NCI-H345 (cell line): ENCODE measurements at regions not wholly inside any gene's neighbourhood (a gene's known extent, or its start where the extent isn't known, plus 50 kb on each side); places are given as distances from the start of the nearest gene placed in this dataset.
"Not testable (repeated sequence)": the region's sequence is repeated elsewhere in the genome, so short reads cannot be mapped to it uniquely, and the experiment has no call there.

Source experiments
- DNase-seq: peaks from one replicate; lab custom pipeline; 2025; lab: John Stamatoyannopoulos, UW

DNA sequence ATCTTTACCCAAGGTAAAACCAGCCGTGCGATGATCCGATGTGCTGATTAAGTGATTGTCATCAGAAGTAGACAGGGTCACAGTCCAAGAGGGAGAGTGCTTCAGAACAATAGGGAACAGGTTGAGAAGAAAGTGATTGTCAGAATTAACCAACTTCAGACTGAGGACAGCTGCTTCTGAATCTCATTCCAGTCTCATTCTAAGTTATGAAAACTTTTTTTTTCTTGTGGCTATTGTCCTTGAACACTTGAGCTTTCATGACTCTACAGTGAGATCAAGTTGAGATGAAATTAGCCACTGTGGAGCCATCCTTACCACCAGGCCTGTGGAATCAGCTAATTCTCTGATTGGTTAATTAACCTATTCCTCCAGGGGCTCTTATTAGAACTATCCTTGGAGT, 159.9 kb upstream of the WWC1 start:
- DNase-seq, result no peak

DNA sequence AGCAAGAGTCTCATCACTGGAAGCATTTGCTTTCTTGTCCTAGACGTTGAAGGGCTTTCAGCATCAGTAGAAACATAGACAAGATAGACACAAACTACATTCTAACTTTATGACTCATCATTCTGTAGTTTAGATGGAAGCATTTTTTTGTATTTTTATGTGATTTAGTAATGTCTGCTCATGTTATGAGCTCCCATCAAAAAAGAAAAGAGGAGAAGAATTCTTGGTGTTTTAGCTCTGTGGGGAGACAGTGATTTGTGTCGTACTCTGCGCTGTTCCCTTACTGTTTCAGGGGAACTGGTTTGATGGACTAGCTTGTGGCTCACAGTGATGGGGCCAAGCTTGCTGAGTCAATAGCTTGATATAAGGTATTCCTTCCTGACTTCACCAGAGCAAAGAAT, 159.2 kb upstream of the WWC1 start:
- DNase-seq, result no peak

DNA sequence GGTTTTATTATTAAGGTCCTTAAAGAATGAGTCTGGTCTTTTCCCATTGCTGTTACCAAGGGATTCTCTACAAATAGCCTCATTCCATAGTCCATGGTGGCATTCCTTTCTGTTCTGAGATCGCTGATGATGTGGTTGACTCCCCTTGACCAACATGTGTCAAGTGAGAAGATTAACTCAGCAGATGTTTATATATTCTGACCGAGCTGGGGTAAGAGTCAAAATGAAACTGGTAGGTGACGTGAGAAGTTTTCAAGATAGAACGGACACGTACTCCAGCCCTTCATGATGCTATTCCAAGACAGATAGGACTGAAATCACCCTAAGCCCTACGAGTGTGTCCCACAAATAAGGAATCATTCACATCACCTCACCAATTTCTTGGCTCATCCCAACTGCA, 155.5 kb upstream of the WWC1 start:
- no peak for DNase-seq

DNA sequence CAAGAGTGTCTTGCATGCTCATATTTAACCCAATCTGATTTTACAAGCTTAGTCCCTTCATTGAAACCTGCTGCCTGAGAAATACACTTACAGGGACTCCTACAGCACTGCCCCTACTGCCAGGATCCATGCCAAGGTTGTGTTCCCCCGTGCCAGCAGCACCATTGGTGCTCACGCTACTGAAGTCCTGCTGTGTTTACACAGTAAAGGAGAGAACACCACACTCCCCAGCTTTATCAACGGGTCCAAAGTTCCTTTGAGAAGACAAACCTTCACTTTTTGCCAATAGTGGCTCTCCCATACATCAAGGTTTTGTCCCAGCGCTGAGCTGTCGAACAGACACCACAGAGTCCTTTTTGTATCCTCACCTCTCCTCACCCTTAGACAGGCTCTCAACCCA, 155.1 kb upstream of the WWC1 start:
- DNase-seq, result no peak

DNA sequence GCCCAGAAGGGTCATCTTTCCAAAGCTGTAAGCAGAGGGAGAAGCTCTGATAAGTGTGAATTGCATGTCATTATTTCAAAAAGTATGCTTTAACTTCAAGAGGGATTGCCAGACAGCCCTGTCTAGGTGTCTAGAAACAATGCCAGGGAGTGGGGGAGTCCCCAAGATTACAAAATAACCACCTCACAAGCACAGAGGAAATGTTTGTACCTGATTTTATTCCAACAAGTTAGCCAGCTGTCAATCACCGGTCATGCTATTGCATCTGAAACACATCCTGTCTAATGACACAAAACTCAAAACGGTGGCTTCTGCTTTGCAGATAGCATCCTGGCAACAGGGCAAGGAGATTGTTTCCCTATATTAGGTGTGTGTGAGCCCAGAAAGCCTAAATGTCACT, 154.2 kb upstream of the WWC1 start:
- no peak for DNase-seq

DNA sequence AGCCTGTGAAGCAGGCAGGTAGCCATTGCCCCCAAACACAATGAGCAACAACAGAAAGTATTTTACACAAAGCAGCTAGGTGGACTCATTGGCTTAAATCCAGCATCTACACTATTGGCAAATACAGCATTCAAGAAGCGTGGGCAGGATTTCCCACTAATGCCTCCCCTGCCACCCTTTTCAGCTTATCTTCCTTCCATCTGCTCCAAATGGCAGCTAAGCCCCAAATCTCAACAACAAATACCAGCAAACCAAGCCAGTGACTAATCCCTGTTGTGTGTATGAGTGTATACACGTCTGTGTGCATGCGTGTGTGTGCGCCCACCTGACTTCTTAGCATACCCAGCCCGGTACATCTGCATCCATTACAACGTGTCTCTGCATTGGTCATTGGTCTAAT, 151.2 kb upstream of the WWC1 start:
- no peak for DNase-seq

DNA sequence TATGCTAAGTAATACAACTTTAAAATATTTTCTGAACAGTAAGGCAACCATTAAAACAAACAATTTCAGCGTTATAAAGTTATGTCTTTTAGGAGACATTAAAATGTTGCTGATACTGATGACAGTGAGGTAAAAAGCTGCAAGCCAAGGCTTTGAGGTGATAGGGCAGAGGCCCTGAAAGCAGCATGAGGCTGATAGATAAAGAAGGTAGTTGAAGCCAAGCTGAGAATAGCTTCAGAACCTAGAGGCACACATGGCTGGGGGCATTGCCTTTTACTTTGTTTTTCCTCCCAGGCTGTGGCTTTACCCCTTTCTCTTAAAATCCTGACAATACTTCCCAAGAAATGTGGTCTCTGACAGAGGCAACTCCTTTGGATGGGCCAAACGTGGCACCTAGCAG, 149.0 kb upstream of the WWC1 start:
- DNase-seq, result no peak

DNA sequence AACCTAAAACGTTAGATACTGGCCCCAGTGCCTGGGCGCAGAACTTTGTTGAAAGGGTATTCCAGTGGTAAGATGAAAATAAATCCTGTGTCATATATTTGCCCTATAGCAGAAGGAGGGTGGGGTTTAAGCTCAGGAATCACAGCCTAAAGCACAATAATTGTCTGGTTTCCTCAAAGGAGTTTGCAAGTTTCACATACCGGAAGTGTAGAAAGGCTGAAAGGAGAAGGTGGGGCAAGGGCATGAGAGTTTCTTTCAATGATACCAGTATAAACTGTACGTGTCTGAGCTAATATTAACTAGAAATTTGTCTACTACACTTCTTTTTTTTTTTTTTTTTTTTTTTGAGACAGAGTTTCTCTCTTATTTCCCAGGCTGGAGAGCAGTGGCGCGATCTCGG, 147.9 kb upstream of the WWC1 start:
- DNase-seq, result not testable (repeated sequence)

DNA sequence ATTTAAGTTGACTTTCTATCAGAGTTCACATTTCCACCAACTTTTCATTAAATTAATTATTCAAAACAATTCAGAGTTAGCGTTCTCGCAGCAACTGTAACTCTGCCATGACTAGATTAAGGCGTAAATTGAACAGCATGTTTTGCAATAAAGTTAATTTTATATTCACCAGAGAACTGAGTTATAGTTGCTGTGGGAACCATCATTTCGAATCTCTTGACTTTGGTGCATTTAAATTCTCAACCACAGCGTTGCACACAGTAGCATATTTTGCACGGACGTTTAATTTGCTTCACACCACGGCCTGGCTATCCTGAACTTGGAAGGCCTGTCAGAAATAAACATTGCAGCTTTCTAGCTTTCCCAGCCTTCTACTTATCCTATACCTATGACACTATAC, 144.3 kb upstream of the WWC1 start:
- no peak for DNase-seq

DNA sequence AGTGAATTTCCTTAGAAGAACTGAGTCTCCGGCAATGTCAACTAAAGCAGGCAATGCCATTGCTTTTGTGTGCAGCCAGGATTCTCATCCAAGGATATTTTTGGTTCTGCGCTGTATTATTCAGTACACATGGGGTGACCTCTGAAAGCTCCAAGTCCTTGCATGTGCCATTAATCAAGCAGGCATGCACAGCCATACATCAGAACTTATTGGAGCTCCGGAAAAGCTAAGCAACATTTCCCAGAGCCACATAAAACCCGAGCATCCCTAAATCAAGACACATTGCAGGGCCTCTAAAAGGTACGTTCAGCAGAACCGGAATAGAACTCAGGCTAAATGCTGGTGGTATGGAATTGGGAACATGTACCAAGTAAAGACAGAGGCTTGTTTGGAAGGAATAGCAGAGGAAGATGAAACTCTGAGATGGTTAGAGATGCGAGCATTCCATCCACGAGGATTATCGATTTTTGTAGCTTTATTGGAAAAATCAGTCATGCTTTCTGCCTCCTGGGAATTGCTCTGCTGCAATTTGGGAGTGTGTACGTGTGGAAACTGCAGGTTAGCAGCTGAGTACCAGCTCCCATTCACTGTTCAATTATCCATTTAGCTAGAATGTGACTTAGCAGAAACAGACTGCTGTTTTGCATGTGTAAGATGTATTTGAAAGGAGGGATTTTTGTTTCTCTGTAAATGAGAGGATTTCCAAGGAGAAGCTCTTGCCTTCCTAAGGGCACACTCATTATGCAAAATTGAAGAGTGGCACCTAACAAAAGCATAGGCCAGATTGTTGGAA, 143.7 kb upstream of the WWC1 start:
- no peak for DNase-seq

DNA sequence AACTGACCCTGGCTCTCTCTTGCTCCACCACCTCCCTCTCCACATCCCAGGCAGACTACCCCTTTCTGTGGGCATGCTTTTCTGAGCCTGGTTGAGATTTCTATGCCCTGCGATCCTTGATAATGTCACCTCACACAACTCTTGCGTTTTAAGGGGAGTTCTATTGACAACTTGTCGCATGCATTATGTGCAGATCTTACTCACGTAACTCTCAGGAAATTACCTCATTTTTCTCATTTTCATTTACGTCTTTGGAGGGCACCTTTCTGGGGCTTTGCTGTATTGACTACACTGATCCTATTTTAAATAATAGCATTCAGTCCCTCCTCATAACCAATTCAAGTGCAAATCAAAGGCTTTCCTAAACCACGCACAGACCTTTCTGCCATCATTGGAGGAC, 140.4 kb upstream of the WWC1 start:
- DNase-seq, result no peak

DNA sequence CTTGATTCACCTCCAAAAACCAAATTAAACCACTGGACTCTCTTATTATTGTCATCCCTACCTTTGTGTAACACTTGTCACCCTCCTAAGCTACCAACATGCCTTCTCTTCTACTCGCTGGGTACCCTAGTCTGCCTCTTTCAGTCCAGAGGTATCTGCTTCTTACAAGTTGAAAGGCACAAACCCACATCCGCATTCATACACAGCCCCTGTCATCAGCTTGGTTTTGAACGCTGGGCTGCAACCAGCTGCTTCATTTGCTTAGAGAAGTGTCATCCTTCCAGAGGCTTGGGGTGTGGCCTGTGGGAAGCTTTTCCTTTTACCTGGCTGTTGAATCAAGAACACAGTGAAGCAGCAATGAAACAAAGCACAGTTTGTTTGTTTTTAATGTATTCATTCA, 138.8 kb upstream of the WWC1 start:
- no peak for DNase-seq

DNA sequence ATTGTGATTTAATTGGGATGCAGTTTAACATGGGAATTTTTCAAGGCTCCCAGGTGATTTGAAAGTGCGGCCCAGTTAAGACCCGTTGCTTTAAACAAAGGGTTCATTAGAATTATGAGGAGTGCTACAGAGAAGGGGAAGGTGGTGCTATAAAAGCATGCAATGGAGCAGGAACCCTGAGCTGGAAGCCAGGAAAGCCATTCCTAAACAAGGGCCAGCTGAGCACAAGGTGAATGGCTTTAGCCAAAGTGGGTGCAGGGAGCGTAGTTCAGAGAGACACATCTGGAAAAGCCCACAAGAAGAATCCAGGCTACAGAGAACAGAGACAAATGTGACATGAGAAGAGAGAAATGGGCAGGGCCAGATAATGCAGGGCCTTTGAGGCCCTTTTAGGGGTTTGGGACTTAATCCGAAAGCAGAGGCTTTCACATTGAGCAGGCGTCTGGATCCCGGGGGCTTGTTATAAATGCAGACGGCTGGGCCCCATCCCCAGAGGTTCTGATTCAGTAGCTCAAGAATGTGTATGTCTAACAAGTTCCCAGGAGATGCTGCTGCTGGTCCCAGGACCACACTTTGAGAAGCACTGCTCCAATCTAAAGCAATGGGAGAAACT, 138.1 kb upstream of the WWC1 start:
- no peak for DNase-seq

DNA sequence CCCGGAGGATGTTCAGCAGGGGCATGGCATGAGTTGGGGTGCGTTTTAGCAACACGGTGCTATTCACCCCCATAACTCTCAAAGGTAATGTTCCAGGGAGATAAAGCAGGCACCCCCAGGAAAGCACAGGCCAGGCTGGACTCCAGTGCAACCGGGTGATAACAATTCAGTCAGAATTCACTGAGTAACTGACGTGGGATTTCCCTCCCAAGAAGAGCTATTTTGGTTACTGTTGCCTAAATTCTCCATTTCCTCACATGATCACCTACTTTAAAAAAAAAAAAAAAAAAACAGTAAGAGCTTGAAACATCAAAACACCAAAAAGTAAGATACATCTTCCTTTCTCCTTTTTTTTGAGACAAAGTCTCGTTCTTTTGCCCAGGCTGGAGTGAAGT, 137.6 kb upstream of the WWC1 start:
- DNase-seq, result no peak

DNA sequence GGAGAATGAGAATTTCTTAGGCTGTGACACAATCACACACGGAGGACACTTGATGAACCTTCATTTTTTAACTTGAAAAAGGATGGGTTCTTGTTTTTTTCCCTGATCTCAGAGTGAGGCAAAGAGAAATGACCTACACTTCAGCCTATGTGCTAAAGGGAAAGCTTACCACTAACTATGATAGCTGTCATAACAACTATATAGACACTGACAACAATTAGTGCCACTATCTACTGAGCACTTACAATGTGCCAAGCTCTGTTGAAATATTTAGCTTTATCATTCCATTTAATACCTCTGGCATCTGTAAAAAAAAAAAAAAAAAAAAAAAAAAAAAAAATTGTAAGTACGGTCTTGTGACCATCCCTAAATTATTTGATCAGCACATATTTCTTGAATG, 135.9 kb upstream of the WWC1 start:
- DNase-seq, result no peak

DNA sequence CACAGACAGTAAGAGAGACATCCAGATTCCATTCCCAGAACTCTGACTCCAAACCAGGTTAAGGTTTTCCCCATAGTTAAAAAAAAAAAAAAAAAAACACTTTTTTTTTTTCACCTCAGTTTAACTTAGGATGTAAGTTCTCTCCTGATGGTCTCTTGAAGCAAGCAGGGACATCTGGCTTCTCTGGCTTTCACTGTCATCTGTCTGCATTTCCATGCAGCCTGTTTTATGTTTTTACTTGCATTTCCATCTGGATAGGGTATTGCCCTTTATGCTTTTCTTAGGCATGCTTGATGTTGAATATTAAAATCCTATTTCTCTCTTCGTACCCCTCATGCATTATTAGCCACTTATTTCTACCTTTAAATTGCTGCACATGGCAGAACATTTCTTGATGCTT, 135.3 kb upstream of the WWC1 start:
- DNase-seq, result no peak

DNA sequence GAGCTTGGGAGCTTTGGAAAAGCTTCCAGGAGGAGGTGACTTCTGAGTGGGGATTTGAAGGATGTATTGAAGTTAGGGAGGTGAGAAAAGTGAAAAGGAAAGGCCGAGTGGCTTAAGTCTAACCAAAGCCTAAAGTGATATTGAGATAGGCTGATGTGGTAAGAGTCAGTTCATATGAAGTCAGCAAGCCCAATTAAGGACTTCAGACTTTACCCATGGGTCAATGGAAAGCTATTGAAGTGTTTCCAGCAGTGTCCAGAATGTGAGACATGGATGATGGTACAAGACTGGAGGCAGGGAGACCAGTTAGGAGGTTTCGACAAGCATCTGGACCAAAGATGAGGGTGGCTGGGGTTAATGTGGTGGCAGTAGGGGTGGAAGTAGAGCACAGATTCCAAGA, 134.3 kb upstream of the WWC1 start:
- no peak for DNase-seq

DNA sequence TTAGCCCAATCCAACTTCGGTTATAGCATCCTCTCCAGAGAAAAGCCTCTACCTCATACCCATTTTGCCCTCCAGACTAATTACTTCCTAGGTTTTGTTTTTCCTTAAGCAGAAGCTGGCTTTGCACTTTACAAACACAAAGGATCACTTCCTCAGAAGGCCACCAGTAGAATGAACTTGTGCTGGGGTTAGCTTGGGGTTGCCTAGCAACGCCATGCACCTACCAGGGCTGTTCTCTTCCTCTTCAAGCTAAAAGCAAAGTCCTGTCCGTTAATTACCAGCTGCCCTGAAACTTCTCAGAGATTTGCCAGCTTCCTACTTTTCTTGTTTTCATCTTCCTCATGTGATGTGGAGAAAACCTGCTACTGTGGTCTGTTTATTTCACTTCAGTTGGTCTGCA, 132.0 kb upstream of the WWC1 start:
- no peak for DNase-seq

DNA sequence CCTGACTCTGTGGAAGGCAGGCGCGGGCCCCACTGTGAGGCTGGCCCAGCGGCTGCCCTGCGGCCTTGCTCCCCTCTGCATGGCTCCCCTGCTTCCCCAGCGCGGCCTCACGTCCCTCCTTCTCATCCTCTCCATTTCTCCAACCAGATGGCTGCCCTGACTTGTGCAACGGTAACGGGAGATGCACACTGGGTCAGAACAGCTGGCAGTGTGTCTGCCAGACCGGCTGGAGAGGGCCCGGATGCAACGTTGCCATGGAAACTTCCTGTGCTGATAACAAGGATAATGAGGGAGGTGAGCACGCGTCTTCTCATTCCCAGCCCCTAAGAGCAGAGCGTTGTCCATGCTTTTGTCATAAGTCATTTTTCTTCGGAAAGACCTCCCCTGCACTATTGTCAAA, 129.0 kb upstream of the WWC1 start:
- no peak for DNase-seq

DNA sequence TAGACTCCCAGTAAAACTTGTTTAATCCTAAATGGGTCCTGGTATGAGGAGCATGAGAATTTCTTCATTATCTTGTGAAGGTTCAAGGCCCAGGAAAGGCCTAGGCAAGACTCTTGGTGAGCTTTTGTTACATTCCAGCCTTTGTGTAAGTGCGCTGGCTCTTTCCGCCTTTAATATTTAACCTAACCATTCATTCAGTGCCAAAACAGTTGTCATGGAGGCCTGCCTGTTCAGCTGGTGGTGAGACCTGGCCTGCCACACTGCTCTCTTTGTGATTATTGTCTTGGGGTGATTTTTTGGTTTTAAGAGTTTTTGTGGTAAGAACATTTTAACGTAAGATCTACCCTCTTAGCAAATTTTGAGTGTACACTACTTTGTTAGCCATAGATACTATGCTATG, 127.5 kb upstream of the WWC1 start:
- DNase-seq, result no peak

DNA sequence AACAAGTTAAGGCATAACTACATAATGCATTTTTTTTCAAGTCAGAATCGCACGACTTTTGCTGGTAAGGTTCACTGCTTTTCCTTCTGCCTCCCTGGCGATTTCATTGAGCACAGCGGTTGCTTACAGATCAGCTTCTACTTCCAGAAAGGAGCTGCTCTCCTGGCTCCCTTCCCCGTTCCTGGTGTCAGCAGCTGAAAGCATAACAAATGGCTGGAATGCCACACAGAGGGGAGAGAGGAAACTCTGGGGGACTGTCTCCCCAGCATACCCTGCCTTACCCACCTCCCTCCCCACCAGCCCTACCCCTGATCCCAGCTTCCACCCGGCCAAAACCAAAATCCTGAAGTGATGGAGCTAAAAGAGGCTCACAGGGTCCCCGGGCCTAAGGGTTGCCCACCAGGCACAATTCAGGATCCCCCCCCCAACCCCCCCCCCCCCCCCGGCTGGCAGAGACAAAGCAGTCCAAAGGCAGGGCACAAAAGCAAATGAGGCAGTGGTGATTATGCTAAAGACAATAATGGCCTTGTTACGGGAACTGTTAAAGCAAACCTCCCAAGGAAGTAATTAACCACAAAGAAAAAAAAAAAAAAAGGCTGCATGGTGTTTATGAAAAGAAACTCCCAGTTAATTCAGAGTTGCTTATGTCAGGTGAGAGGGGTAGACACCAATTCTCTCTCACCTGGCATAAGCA, 126.1 kb upstream of the WWC1 start:
- DNase-seq, result no peak

DNA sequence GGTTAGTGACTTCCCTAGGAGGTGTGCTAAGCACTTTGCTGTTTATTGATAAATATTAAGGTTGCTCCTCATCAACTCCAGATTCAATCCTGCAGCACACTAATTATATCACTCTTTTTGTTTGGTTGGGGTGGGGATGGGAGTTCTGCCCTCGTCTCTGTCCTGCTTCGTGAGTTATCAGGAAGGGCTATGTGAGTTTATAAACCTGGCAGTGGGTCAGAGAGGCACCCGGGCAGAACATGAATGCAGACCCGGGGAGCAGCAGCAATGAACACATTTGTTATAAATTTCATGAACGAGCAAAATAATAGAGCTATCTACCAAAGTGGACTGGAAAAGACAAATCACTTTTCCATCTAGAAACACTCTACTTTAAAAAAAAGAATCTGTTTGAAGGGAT, 125.5 kb upstream of the WWC1 start:
- DNase-seq, result no peak

DNA sequence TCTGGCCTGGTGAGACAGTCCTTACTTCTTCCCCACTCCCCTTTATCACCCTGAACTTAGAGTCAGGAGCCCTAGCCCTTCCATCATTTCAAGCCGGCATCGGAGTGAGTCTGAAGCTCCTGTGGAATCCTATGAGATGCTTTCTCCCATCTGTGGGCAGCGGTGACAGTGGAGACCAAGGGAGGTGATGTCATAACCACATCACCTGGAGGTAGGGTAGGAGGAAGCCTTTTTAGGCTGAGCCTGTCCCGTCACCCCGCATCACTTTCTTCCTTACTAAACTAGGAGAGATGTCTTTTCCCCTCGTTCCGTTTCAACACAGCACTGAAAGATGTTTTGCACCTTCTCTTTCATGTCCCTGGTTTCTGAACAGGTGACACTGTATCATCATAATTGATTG, 124.1 kb upstream of the WWC1 start:
- no peak for DNase-seq
